Retinal pigment epithelial cell (primary cell): ENCODE measurements at regions not wholly inside any gene's neighbourhood (a gene's known extent, or its start where the extent isn't known, plus 50 kb on each side); places are given as distances from the start of the nearest gene placed in this dataset.
"Not testable (repeated sequence)": the region's sequence is repeated elsewhere in the genome, so short reads cannot be mapped to it uniquely, and the experiment has no call there.

Experiments used
- DNase-seq: peaks from one replicate; pipeline ENCODE4 v3.0.0-alpha.2; 2010; ENCODE audit warnings: low read depth
- H3K4me3 ChIP-seq: 2 replicates; pipeline ENCODE4 v1.5.1; 2011; ENCODE audit warnings: mild to moderate bottlenecking, low read length, control low read depth, moderate library complexity
- TF ChIP-seq, protein P1 (sequence below): conservative IDR thresholded peaks from 2 replicates; pipeline ENCODE4 v1.5.1; 2011; ENCODE audit warnings: low read depth, low read length, control low read depth, inconsistent platforms

- TF ChIP-seq, protein P1, sequence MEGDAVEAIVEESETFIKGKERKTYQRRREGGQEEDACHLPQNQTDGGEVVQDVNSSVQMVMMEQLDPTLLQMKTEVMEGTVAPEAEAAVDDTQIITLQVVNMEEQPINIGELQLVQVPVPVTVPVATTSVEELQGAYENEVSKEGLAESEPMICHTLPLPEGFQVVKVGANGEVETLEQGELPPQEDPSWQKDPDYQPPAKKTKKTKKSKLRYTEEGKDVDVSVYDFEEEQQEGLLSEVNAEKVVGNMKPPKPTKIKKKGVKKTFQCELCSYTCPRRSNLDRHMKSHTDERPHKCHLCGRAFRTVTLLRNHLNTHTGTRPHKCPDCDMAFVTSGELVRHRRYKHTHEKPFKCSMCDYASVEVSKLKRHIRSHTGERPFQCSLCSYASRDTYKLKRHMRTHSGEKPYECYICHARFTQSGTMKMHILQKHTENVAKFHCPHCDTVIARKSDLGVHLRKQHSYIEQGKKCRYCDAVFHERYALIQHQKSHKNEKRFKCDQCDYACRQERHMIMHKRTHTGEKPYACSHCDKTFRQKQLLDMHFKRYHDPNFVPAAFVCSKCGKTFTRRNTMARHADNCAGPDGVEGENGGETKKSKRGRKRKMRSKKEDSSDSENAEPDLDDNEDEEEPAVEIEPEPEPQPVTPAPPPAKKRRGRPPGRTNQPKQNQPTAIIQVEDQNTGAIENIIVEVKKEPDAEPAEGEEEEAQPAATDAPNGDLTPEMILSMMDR = no peak
- no peak overlapping the region for H3K4me3 ChIP-seq
- no peak for DNase-seq
Observed at GRCh38 chr13:44678197-44678596, 102.1 kb upstream of the TSC22D1 start.

- no peak for DNase-seq
- no peak overlapping the region for H3K4me3 ChIP-seq
- TF ChIP-seq, protein P1 = no peak
Observed at GRCh38 chr13:44676534-44676933, 100.4 kb upstream of the TSC22D1 start.

- no peak overlapping the region for H3K4me3 ChIP-seq
- no peak for DNase-seq
- TF ChIP-seq, protein P1 = no peak
Observed at GRCh38 chr13:44669534-44669933, 93.4 kb upstream of the TSC22D1 start.

DNA sequence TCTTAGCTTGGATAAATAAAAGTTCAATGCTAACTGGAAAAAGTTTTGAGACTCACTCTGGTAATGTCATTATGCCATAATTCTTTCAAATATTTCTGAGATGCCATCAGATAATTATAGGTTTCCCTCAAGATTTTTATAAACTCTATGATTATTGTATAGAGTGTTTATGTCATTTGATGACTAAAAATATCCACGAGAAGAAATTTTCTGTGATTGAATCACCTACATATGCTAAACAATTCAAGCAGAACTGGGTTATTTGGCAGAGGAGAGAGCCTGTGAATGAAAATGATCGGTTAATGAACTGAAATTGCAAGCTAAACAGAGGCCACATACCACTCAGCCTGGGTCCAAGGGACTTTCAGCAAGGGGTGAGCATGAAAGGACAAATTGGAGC is 92.6 kb upstream of the TSC22D1 start:
- TF ChIP-seq, protein P1 = no peak
- no peak overlapping the region for H3K4me3 ChIP-seq
- no peak for DNase-seq

- no peak overlapping the region for H3K4me3 ChIP-seq
- DNase-seq = peak; percentile 84
Observed at GRCh38 chr13:44667943-44668342, 91.8 kb upstream of the TSC22D1 start.

GRCh38 chr13:44666538-44666937 is 90.4 kb upstream of the TSC22D1 start:
- not testable (repeated sequence) for H3K4me3 ChIP-seq, DNase-seq

More at GRCh38 chr13:44667943-44668342, 91.8 kb upstream of the TSC22D1 start:
- TF ChIP-seq, protein P1 = no peak

DNA sequence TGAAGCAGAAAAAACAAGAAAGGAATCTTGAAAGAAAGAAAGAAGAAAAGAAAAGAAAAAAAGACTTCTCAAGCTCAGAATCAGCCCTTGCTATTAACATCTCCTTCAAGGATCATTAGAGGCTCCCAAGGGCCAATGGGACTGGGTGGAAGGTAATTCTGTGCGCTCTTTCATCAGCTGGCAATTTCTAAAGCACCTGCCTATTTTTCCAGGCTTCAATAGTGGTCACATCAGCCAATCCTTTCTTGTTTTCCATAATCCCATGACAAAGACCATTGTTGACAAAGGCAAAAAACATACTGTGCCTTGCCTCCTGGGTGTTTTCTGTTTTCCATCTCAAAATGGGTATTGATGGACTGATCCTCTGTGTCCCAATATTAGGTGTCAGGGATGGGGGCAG is 88.2 kb upstream of the TSC22D1 start:
- TF ChIP-seq, protein P1 = no peak
- no peak for DNase-seq

GRCh38 chr13:44662515-44662914 is 86.4 kb upstream of the TSC22D1 start:
- peak; percentile 54 for DNase-seq
- no peak overlapping the region for H3K4me3 ChIP-seq
- TF ChIP-seq, protein P1 = no peak

More for the DNA sequence above, 88.2 kb upstream of the TSC22D1 start:
- H3K4me3 ChIP-seq = no peak overlapping the region
